Testis (tissue), 2 donors: ENCODE measurements at regions not wholly inside any gene's neighbourhood (a gene's known extent, or its start where the extent isn't known, plus 50 kb on each side); places are given as distances from the start of the nearest gene placed in this dataset.

Source experiments
- CTCF ChIP-seq, 3 experiments: fragments of 450-650 bp in 2 of 3; fragments of 200-600 bp in 1 of 3; sonication (generic) in 1 of 3; IDR thresholded peaks; one replicate each; pipeline ENCODE4 v1.5.1; 2016 to 2019; ENCODE audit warnings: antibody characterized with exemption in 3 of 3, mild to moderate bottlenecking in 2 of 3, moderate library complexity in 1 of 3
- POLR2A ChIP-seq: fragments of 450-650 bp; IDR thresholded peaks from one replicate; pipeline ENCODE4 v1.6.1; 2017; ENCODE audit warnings: antibody characterized with exemption, mild to moderate bottlenecking, moderate library complexity

GRCh38 chr3:118408431-118408830 is 626.2 kb downstream of the IGSF11 start:
- no peak for TF ChIP-seq CTCF (IDR thresholded peaks at IDR 0.05)
- no peak for TF ChIP-seq POLR2A
